UCSD-AML1 (cell line): ENCODE measurements at regions not wholly inside any gene's neighbourhood (a gene's known extent, or its start where the extent isn't known, plus 50 kb on each side); places are given as distances from the start of the nearest gene placed in this dataset.

ENCODE experiments used
- DNase-seq: peaks from one replicate; lab custom pipeline; 2025; ENCODE audit not compliant: unreplicated experiment; lab: John Stamatoyannopoulos, UW

GRCh38 chr2:167900435-167901114 is 346.8 kb downstream of the STK39 start:
- DNase-seq = no peak

- DNase-seq = no peak
Observed at GRCh38 chr2:167898340-167898739, 349.1 kb downstream of the STK39 start.

DNA sequence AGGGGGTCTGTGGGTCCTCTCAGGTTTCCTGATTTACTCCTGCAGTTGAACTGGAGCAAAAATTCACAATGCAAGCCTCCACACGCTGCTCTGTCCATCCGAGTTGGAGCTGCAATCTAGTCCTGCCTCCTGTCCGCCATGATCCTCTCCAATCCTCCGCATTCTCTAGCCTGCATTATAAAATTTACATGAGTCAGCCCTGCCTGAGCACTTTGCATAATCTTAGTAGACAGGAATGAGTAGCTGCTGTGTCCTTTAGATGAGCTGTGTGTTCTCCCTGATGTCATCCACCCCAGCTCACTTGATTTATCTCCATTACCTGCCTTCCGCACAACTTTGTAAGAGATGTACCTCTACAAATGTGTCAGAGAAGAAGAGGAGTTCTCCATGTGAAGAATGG is 355.6 kb downstream of the STK39 start:
- DNase-seq = no peak

- no peak for DNase-seq
Observed at GRCh38 chr2:167890739-167891138, 356.7 kb downstream of the STK39 start.

- no peak for DNase-seq
Observed at GRCh38 chr2:167880415-167880814, 367.0 kb downstream of the STK39 start.

GRCh38 chr2:167875529-167875928 is 371.9 kb downstream of the STK39 start:
- no peak for DNase-seq

DNA sequence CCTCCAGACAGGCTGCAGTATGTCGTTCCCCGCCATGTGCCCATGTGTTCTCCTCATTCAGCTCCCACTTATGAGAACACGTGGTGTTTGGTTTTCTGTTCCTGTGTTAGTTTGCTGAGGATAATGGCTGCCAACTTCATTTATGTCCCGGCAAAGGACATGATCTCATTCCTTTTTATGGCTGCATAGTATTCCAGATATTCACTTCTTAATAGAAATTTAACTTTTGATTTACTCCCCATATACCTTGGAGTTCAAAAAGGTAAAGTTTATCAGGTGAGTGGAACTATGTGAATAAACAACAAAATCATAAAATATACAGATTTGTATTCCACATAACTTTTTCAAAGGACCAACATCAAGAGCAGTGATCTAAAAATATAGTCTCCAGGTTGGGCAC is 372.6 kb downstream of the STK39 start:
- DNase-seq = no peak

GRCh38 chr2:167871286-167871685 is 376.1 kb downstream of the STK39 start:
- no peak for DNase-seq

- no peak for DNase-seq
Observed at GRCh38 chr2:167869200-167869599, 378.2 kb downstream of the STK39 start.

GRCh38 chr2:167863377-167863776 is 384.0 kb downstream of the STK39 start:
- DNase-seq = no peak

- no peak for DNase-seq
Observed at GRCh38 chr2:167862782-167863181, 384.6 kb downstream of the STK39 start.

GRCh38 chr2:167862296-167862695 is 385.1 kb downstream of the STK39 start:
- no peak for DNase-seq

DNA sequence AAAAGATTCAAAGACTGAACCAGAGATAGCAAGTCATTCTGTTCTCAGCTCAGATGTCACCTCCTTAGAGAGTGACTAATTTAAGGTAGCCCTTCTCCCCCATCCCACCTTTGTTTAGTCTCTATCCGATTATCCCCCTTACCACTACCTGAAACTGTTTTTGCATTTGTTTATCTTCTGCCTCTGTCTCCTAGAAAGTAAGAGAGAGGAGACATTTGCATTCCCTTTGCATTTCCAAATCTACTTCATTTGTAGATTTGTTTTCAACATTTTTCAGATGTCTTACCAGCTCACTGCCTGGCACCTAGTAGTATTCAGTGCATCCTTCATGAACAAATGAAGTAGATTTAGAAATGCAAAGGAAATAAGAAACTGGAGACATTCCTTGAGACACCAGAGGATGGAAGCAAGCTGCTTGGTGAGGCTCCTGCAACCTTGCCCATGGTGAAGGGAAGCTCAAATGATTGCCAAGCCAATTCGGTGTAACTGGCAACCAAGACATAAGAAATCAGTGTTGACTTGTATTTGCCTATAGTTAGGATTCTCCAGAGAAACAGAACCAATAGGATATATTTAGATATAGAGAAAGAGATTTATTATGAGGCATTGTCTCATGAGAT is 385.7 kb downstream of the STK39 start:
- no peak for DNase-seq

DNA sequence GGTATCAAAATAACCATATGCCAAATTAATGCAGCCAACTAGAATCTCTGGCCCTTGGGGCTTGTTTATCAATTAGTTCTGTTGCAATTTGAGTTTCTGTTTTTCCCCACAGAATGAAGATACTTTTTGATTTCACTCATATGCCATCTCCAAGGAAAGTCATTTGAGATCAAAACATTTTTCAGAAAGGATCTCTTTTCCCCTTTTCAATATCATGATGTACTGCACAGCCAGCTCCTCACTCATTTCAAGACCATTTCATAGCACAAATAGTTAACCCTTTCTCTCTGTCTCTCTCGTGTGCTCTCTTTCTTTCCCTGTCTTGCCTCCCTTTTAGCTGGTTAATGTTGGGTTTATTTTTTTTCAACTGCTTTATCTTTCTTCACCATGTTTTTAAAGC is 387.3 kb downstream of the STK39 start:
- no peak for DNase-seq

- DNase-seq = no peak
Observed at GRCh38 chr2:167859676-167860075, 387.7 kb downstream of the STK39 start.

- no peak for DNase-seq
Observed at GRCh38 chr2:167858086-167858485, 389.3 kb downstream of the STK39 start.

DNA sequence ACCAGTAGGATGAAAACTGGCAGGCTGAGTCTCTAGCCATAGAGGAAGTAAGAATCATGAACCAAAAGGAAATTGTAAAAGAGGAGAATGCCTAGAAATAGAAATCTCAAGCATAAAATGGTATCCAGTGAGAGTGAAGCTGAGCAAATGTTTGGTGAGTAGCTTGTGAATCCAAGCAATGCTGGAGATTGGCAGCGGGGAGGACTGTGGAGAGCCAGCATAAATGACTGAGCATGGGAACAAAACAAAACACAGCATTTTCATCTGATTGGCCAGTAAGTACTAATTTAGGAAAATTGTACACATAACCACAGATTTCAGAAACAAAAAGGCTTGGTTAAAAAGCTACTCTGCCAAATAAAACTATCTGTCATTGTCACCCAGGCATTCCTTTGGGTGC is 390.0 kb downstream of the STK39 start:
- no peak for DNase-seq

- no peak for DNase-seq
Observed at GRCh38 chr2:167856190-167856589, 391.2 kb downstream of the STK39 start.

GRCh38 chr2:167855211-167855610 is 392.2 kb downstream of the STK39 start:
- no peak for DNase-seq

GRCh38 chr2:167853717-167854116 is 393.7 kb downstream of the STK39 start:
- no peak for DNase-seq

GRCh38 chr2:167851876-167852275 is 395.5 kb downstream of the STK39 start:
- DNase-seq = no peak

- DNase-seq = no peak
Observed at GRCh38 chr2:167851323-167851860, 396.0 kb downstream of the STK39 start.
